K562 (cell line): ENCODE measurements at regions not wholly inside any gene's neighbourhood (a gene's known extent, or its start where the extent isn't known, plus 50 kb on each side); places are given as distances from the start of the nearest gene placed in this dataset.

Experiments
- ATAC-seq: fragments of 200-7000 bp; cut with Tn5 transposase; 3 replicates; pipeline ENCODE4 v1.9.1; 2020; ENCODE audit warnings: moderate library complexity
- BruUV-seq: library from RNA; stranded (reverse); fragments of 400-500 nt; replicated peaks from 2 replicates; lab custom pipeline; 2021; lab: Mats Ljungman, UMichigan
- CTCF ChIA-PET: fragments of 300-600 bp; formaldehyde crosslinking; extraction: SDS; loops from one replicate; lab custom pipeline; 2021; ENCODE audit warnings: low intra/inter-chr PET ratio; lab: Yijun Ruan, JAX
- POLR2A ChIA-PET: fragments of 300-600, 350-650 bp; sonication (Branson Sonifier 250); formaldehyde crosslinking; extraction: SDS; loops from one replicate; lab custom pipeline; 2021; ENCODE audit warnings: antibody characterized with exemption, inconsistent platforms; lab: Yijun Ruan, JAX
- DNase-seq, 4 experiments: peaks; one replicate each; pipeline versions ENCODE4 v3.0.0 to v3.0.0-alpha.2; 2011 to 2018; ENCODE audit warnings: low spot score in 3 of 4, mixed read lengths in 3 of 4; ENCODE audit errors: extremely low read depth in 1 of 4
- FAIRE-seq: peaks from 2 replicates; lab custom pipeline; 2011; peaks lifted over from hg19 to GRCh38; lab: Jason Lieb, UNC
- H2AFZ ChIP-seq: 2 replicates; pipeline ENCODE4 v1.6.0; 2011; ENCODE audit warnings: low read depth, low read length, control low read depth, inconsistent platforms
- H3K27ac ChIP-seq: fragments of 200-600 bp; 3 replicates; pipeline ENCODE4 v1.8.0; 2011; ENCODE audit warnings: low read depth, mild to moderate bottlenecking, control low read depth, inconsistent platforms, low read length, moderate library complexity, mixed read lengths; ENCODE audit errors: extremely low read depth
- H3K27me3 ChIP-seq, 2 experiments: fragments of 300-600 bp in 1 of 2; 2 replicates in 1 of 2; 3 replicates in 1 of 2; pipeline versions ENCODE4 v1.6.0 to v1.8.0; 2011; ENCODE audit warnings: inconsistent platforms in 2 of 2, low read length in 2 of 2, mild to moderate bottlenecking in 1 of 2, mixed read lengths in 1 of 2, moderate library complexity in 1 of 2; ENCODE audit not compliant: control insufficient read depth in 2 of 2, insufficient read depth in 2 of 2
- H3K36me3 ChIP-seq: fragments of 300-600 bp; 3 replicates; pipeline ENCODE4 v1.8.0; 2011; ENCODE audit warnings: mild to moderate bottlenecking, low read length, inconsistent platforms; ENCODE audit not compliant: control insufficient read depth, insufficient read depth
- H3K4me1 ChIP-seq, 2 experiments: fragments of 200-600 bp in 1 of 2; replicated peaks in 1 of 2; 2 replicates in 1 of 2; 3 replicates in 1 of 2; pipeline versions ENCODE4 v1.5.1 to v1.8.0; 2011; ENCODE audit warnings: inconsistent platforms in 2 of 2, low read length in 2 of 2, mild to moderate bottlenecking in 1 of 2, mixed read lengths in 1 of 2, moderate library complexity in 1 of 2; ENCODE audit not compliant: control insufficient read depth in 2 of 2, insufficient read depth in 2 of 2
- H3K4me2 ChIP-seq: 2 replicates; pipeline ENCODE4 v1.6.1; 2011; ENCODE audit warnings: low read length, control low read depth, inconsistent platforms, mixed read lengths; ENCODE audit not compliant: insufficient read depth
- H3K4me3 ChIP-seq: fragments of 200-600 bp; sonication (generic), shearing (Covaris generic); 2 replicates; pipeline ENCODE4 v1.5.1; 2016; ENCODE audit warnings: control low read depth, inconsistent platforms
- H3K79me2 ChIP-seq: fragments of 200-600 bp; 3 replicates; pipeline ENCODE4 v1.8.0; 2011; ENCODE audit warnings: low read length, inconsistent platforms; ENCODE audit not compliant: control insufficient read depth, insufficient read depth
- H3K9ac ChIP-seq, 2 experiments: 2 replicates each; pipeline versions ENCODE4 v1.6.0 to v1.6.1; 2011; ENCODE audit warnings: low read depth in 2 of 2, low read length in 2 of 2, control low read depth in 1 of 2, inconsistent platforms in 1 of 2, mild to moderate bottlenecking in 1 of 2, mixed read lengths in 1 of 2; ENCODE audit not compliant: insufficient read depth in 1 of 2
- H3K9me1 ChIP-seq: one replicate; pipeline ENCODE4 v1.6.0; 2011; ENCODE audit warnings: inconsistent platforms, mild to moderate bottlenecking, low read length, moderate library complexity; ENCODE audit not compliant: control insufficient read depth, insufficient read depth
- H3K9me3 ChIP-seq: replicated peaks from 2 replicates; pipeline ENCODE4 v1.5.1; 2011; ENCODE audit warnings: low read depth, low read length, inconsistent platforms; ENCODE audit not compliant: control insufficient read depth, insufficient read depth
- H4K20me1 ChIP-seq: replicated peaks from 2 replicates; pipeline ENCODE4 v1.6.1; 2011; ENCODE audit warnings: low read length, inconsistent platforms, mixed read lengths; ENCODE audit not compliant: control insufficient read depth, insufficient read depth
- AFF1 ChIP-seq, 2 experiments: fragments of 450-650 bp; IDR thresholded peaks; 2 replicates each; pipeline ENCODE4 v1.6.1; 2018; ENCODE audit warnings: mild to moderate bottlenecking in 2 of 2, low read depth in 1 of 2; ENCODE audit not compliant: partially characterized antibody in 2 of 2
- BRD4 ChIP-seq: fragments of 200-600 bp; sonication (generic); IDR thresholded peaks from 2 replicates; pipeline ENCODE4 v1.6.1; 2017; ENCODE audit warnings: inconsistent platforms
- CHAMP1 ChIP-seq: fragments of 450-650 bp; IDR thresholded peaks from 2 replicates; pipeline ENCODE4 v1.6.1; 2016; ENCODE audit warnings: mild to moderate bottlenecking
- CREBBP ChIP-seq: IDR thresholded peaks from one replicate; pipeline ENCODE4 v1.6.1; 2012; ENCODE audit warnings: low read depth, mild to moderate bottlenecking, control low read depth, inconsistent platforms, low read length
- ETV1 ChIP-seq: fragments of 450-650 bp; conservative IDR thresholded peaks from 2 replicates; pipeline ENCODE4 v1.6.1; 2016; ENCODE audit warnings: missing genetic modification characterization, control low read depth, low read depth, missing compliant biosample characterization
- LEF1 ChIP-seq: fragments of 450-650 bp; IDR thresholded peaks from 2 replicates; pipeline ENCODE4 v1.6.1; 2016; ENCODE audit warnings: mild to moderate bottlenecking
- MED1 ChIP-seq: sonication (generic); formaldehyde crosslinking; IDR thresholded peaks from 2 replicates; pipeline ENCODE4 v1.8.1; 2023; ENCODE audit warnings: missing genetic modification reagents, borderline replicate concordance
- MTA2 ChIP-seq: fragments of 450-650 bp; IDR thresholded peaks from 2 replicates; pipeline ENCODE4 v1.6.1; 2016; ENCODE audit warnings: low read depth
- NCOA1 ChIP-seq: fragments of 450-650 bp; IDR thresholded peaks from 2 replicates; pipeline ENCODE4 v1.6.1; 2016; ENCODE audit warnings: low read depth
- POLR2AphosphoS2 ChIP-seq: IDR thresholded peaks from 2 replicates; pipeline ENCODE4 v1.6.1; 2012; ENCODE audit warnings: low read length, improper control_type of control experiment
- TAF15 ChIP-seq: fragments of 200-400 bp; formaldehyde crosslinking; IDR thresholded peaks from 2 replicates; pipeline ENCODE4 v1.6.1; 2017; ENCODE audit warnings: mild to moderate bottlenecking, low read depth, low read length, moderate library complexity
- VEZF1 ChIP-seq: fragments of 200-800 bp; sonication (Bioruptor generic); IDR thresholded peaks from 2 replicates; pipeline ENCODE4 v1.6.1; 2017; ENCODE audit warnings: missing genetic modification characterization, missing compliant biosample characterization
- ZSCAN32 ChIP-seq: fragments of 450-650 bp; formaldehyde crosslinking; IDR thresholded peaks from 2 replicates; pipeline ENCODE4 v1.4.0; 2020; ENCODE audit warnings: mild to moderate bottlenecking, moderate library complexity
- WGBS: fragments of 100-300 bp; shearing (Covaris generic); methylation state at CpG from one replicate; pipeline ENCODE4 v1.1.6; 2016; ENCODE audit warnings: low coverage, mixed read lengths; ENCODE audit not compliant: insufficient coverage; ENCODE audit errors: missing lambda C conversion rate; 5-methylcytosine and 5-hydroxymethylcytosine counted together
- in situ Hi-C: fragments of 300-500 bp; cut with MboI; formaldehyde crosslinking; loops from 4 replicates; pipeline ENCODE4 v1.15.0; 2018; ENCODE audit warnings: inconsistent platforms, mixed read lengths
- intact Hi-C: fragments of 100-400 bp; cut with micrococcal nuclease; formaldehyde crosslinking; loops from 2 replicates; pipeline ENCODE4 v1.14.2; 2022

GRCh38 chr3:30356866-30357753, 249.3 kb upstream of the TGFBR2 start:
- Histone ChIP-seq H3K79me2 (no peaks in the 10 kb centered on the region), H3K9me1 (no peaks in the 10 kb centered on the region), H3K9me3 (no peaks in the 10 kb centered on the region; the same call in 1 of the 2 replicates), H3K4me3 (no peak overlapping the region), H3K9ac (no peak overlapping the region), H3K27ac (no peak overlapping the region), H3K27me3 (no peaks in the 10 kb centered on the region), H3K36me3 (no peaks in the 10 kb centered on the region), H2AFZ (no peak overlapping the region), H3K4me1 (no peaks in the 10 kb centered on the region), H4K20me1 (no peaks in the 10 kb centered on the region), H3K4me2 (no peak overlapping the region)
- DNase-seq (no peak), FAIRE-seq (no peak), ATAC-seq (no peak)
- 3% methylated on average over 6 of the region's 6 CpGs for WGBS
- intact Hi-C loops (no loop called here), in situ Hi-C loops (no loop called here)
- BruUV-seq, result no TSS peak
- POLR2A ChIA-PET, result interaction anchor here (0.6 kb wide), 1 partner anchor 105 kb away, joined by 3 read pairs; no protein-coding TSS in a partner anchor
- CTCF ChIA-PET, result no interaction called here
- TF ChIP-seq AFF1 (IDR thresholded peaks at IDR 0.05; ENCODE audit: low read depth in 1 of 2, partially characterized antibody in 2 of 2), result no peak
- no peak for TF ChIP-seq CREBBP
- no peak for TF ChIP-seq BRD4
- no peak for TF ChIP-seq CHAMP1
- no peak for TF ChIP-seq NCOA1
- TF ChIP-seq ETV1 (tag), result no peak
- TF ChIP-seq TAF15, result no peak
- no peak for TF ChIP-seq ZSCAN32 (CRISPR knock-in tag)
- no peak for TF ChIP-seq MED1 (CRISPR knock-in tag)
- TF ChIP-seq VEZF1, result no peak
- no peak for TF ChIP-seq LEF1
- no peak for TF ChIP-seq POLR2AphosphoS2
- TF ChIP-seq MTA2, result no peak
